ENCODE measurements at regions not wholly inside any gene's neighbourhood (a gene's known extent, or its start where the extent isn't known, plus 50 kb on each side); places are given as distances from the start of the nearest gene placed in this dataset.

- H3K27ac ChIP-seq (ENCODE audit: low read length, poor library complexity, severe bottlenecking): no peak overlapping the region
- H3K9me3 ChIP-seq (ENCODE audit: control insufficient read depth, low read length): peaks cover 37% of the 10 kb centered on the region
- H3K23ac ChIP-seq (ENCODE audit: low read length in 2 of 2): no peak overlapping the region
- no peaks in the 10 kb centered on the region for H3K4me1 ChIP-seq (ENCODE audit: control insufficient read depth, insufficient read depth, low read depth, low read length)
- H3K9ac ChIP-seq (ENCODE audit: low read length): no peak overlapping the region
- H2BK120ac ChIP-seq (ENCODE audit: low read depth, low read length): no peak overlapping the region
- H4K8ac ChIP-seq (ENCODE audit: low read length): no peak overlapping the region
- no peaks in the 10 kb centered on the region for H3K27me3 ChIP-seq (ENCODE audit: control insufficient read depth in 1 of 2, insufficient read depth in 1 of 2, low read length in 2 of 2)
- H2BK12ac ChIP-seq (ENCODE audit: low read length in 2 of 2): no peak overlapping the region
- no peak overlapping the region for H3K4me2 ChIP-seq (ENCODE audit: low read length, poor library complexity, severe bottlenecking)
- DNase-seq: no peak
- no peak overlapping the region for H3K18ac ChIP-seq (ENCODE audit: low read depth in 1 of 2, low read length in 2 of 2)
- H3K4ac ChIP-seq (ENCODE audit: low read depth in 1 of 2, low read length in 2 of 2): no peak overlapping the region
- no peak overlapping the region for H3K4me3 ChIP-seq (ENCODE audit: insufficient read depth in 1 of 2, low read depth in 1 of 2, low read length in 2 of 2)
- H2AFZ ChIP-seq (ENCODE audit: low read depth, low read length): no peak overlapping the region
- H3K79me1 ChIP-seq (replicated peaks; ENCODE audit: low read length, poor library complexity, severe bottlenecking): no peaks in the 10 kb centered on the region
- no peak overlapping the region for H4K91ac ChIP-seq (ENCODE audit: low read length)
- no peak overlapping the region for H2AK5ac ChIP-seq (ENCODE audit: low read length, severe bottlenecking)
- 70% methylated on average over 3 of the region's 4 CpGs for WGBS
- H3K36me3 ChIP-seq (ENCODE audit: control insufficient read depth in 1 of 2, insufficient read depth in 2 of 2, low read depth in 1 of 2, low read length in 2 of 2): no peaks in the 10 kb centered on the region
- no peak overlapping the region for H2BK5ac ChIP-seq (ENCODE audit: low read depth, low read length, poor library complexity, severe bottlenecking)
- H2BK15ac ChIP-seq (ENCODE audit: low read depth, poor library complexity, severe bottlenecking): no peak overlapping the region
- H3K14ac ChIP-seq (ENCODE audit: low read length in 2 of 2): no peak overlapping the region
Measured at GRCh38 chr1:191398551-191398950, 759.7 kb upstream of the RGS18 start.

GRCh38 chr1:191405417-191405816 is 752.8 kb upstream of the RGS18 start:
- H3K27me3 ChIP-seq (ENCODE audit: control insufficient read depth in 1 of 2, insufficient read depth in 1 of 2, low read length in 2 of 2): no peaks in the 10 kb centered on the region
- H4K8ac ChIP-seq (ENCODE audit: low read length): no peak overlapping the region
- no peak overlapping the region for H3K14ac ChIP-seq (ENCODE audit: low read length in 2 of 2)
- H2BK120ac ChIP-seq (ENCODE audit: low read depth, low read length): no peak overlapping the region
- no peak overlapping the region for H3K18ac ChIP-seq (ENCODE audit: low read depth in 1 of 2, low read length in 2 of 2)
- H2BK15ac ChIP-seq (ENCODE audit: low read depth, poor library complexity, severe bottlenecking): no peak overlapping the region
- H4K91ac ChIP-seq (ENCODE audit: low read length): no peak overlapping the region
- no peak for DNase-seq
- no peak overlapping the region for H3K23ac ChIP-seq (ENCODE audit: low read length in 2 of 2)
- H3K4me1 ChIP-seq (ENCODE audit: control insufficient read depth, insufficient read depth, low read depth, low read length): no peaks in the 10 kb centered on the region
- H3K36me3 ChIP-seq (ENCODE audit: control insufficient read depth in 1 of 2, insufficient read depth in 2 of 2, low read depth in 1 of 2, low read length in 2 of 2): no peaks in the 10 kb centered on the region
- no peak overlapping the region for H3K4me2 ChIP-seq (ENCODE audit: low read length, poor library complexity, severe bottlenecking)
- no peak overlapping the region for H3K4me3 ChIP-seq (ENCODE audit: insufficient read depth in 1 of 2, low read depth in 1 of 2, low read length in 2 of 2)
- no peak overlapping the region for H2BK5ac ChIP-seq (ENCODE audit: low read depth, low read length, poor library complexity, severe bottlenecking)
- no peak overlapping the region for H3K4ac ChIP-seq (ENCODE audit: low read depth in 1 of 2, low read length in 2 of 2)
- no peak overlapping the region for H2AFZ ChIP-seq (ENCODE audit: low read depth, low read length)
- 75% methylated on average over 2 of the region's 3 CpGs for WGBS
- H2AK5ac ChIP-seq (ENCODE audit: low read length, severe bottlenecking): no peak overlapping the region
- no peaks in the 10 kb centered on the region for H3K79me1 ChIP-seq (replicated peaks; ENCODE audit: low read length, poor library complexity, severe bottlenecking)
- no peak overlapping the region for H3K27ac ChIP-seq (ENCODE audit: low read length, poor library complexity, severe bottlenecking)
- H2BK12ac ChIP-seq (ENCODE audit: low read length in 2 of 2): no peak overlapping the region
- H3K9ac ChIP-seq (ENCODE audit: low read length): no peak overlapping the region
- H3K9me3 ChIP-seq (ENCODE audit: control insufficient read depth, low read length): peaks cover 14% of the 10 kb centered on the region

GRCh38 chr1:191414981-191415640 is 743.2 kb upstream of the RGS18 start:
- no peak overlapping the region for H3K9ac ChIP-seq (ENCODE audit: low read length)
- no peaks in the 10 kb centered on the region for H3K79me1 ChIP-seq (replicated peaks; ENCODE audit: low read length, poor library complexity, severe bottlenecking)
- H3K4ac ChIP-seq (ENCODE audit: low read depth in 1 of 2, low read length in 2 of 2): no peak overlapping the region
- 67% methylated on average over 1 of the region's 2 CpGs for WGBS
- no peak overlapping the region for H2BK12ac ChIP-seq (ENCODE audit: low read length in 2 of 2)
- H2BK120ac ChIP-seq (ENCODE audit: low read depth, low read length): no peak overlapping the region
- no peak overlapping the region for H3K23ac ChIP-seq (ENCODE audit: low read length in 2 of 2)
- no peak overlapping the region for H2BK5ac ChIP-seq (ENCODE audit: low read depth, low read length, poor library complexity, severe bottlenecking)
- H4K91ac ChIP-seq (ENCODE audit: low read length): no peak overlapping the region
- H2AFZ ChIP-seq (ENCODE audit: low read depth, low read length): no peak overlapping the region
- H3K14ac ChIP-seq (ENCODE audit: low read length in 2 of 2): no peak overlapping the region
- no peak overlapping the region for H2AK5ac ChIP-seq (ENCODE audit: low read length, severe bottlenecking)
- H3K27ac ChIP-seq (ENCODE audit: low read length, poor library complexity, severe bottlenecking): no peak overlapping the region
- H3K27me3 ChIP-seq (ENCODE audit: control insufficient read depth in 1 of 2, insufficient read depth in 1 of 2, low read length in 2 of 2): no peaks in the 10 kb centered on the region
- H4K8ac ChIP-seq (ENCODE audit: low read length): no peak overlapping the region
- H3K36me3 ChIP-seq (ENCODE audit: control insufficient read depth in 1 of 2, insufficient read depth in 2 of 2, low read depth in 1 of 2, low read length in 2 of 2): no peaks in the 10 kb centered on the region
- no peak overlapping the region for H3K18ac ChIP-seq (ENCODE audit: low read depth in 1 of 2, low read length in 2 of 2)
- no peak overlapping the region for H2BK15ac ChIP-seq (ENCODE audit: low read depth, poor library complexity, severe bottlenecking)
- no peak overlapping the region for H3K4me3 ChIP-seq (ENCODE audit: insufficient read depth in 1 of 2, low read depth in 1 of 2, low read length in 2 of 2)
- H3K9me3 ChIP-seq (ENCODE audit: control insufficient read depth, low read length): peaks cover 4% of the 10 kb centered on the region
- H3K4me1 ChIP-seq (ENCODE audit: control insufficient read depth, insufficient read depth, low read depth, low read length): no peaks in the 10 kb centered on the region
- no peak for DNase-seq
- H3K4me2 ChIP-seq (ENCODE audit: low read length, poor library complexity, severe bottlenecking): no peak overlapping the region

GRCh38 chr1:191419842-191420241 is 738.4 kb upstream of the RGS18 start:
- no peaks in the 10 kb centered on the region for H3K27me3 ChIP-seq (ENCODE audit: control insufficient read depth in 1 of 2, insufficient read depth in 1 of 2, low read length in 2 of 2)
- no peak overlapping the region for H3K18ac ChIP-seq (ENCODE audit: low read depth in 1 of 2, low read length in 2 of 2)
- no peak overlapping the region for H2BK5ac ChIP-seq (ENCODE audit: low read depth, low read length, poor library complexity, severe bottlenecking)
- H3K79me1 ChIP-seq (replicated peaks; ENCODE audit: low read length, poor library complexity, severe bottlenecking): no peaks in the 10 kb centered on the region
- H4K91ac ChIP-seq (ENCODE audit: low read length): no peak overlapping the region
- WGBS: 58% methylated on average over 1 of the region's 1 CpG
- no peak overlapping the region for H2BK12ac ChIP-seq (ENCODE audit: low read length in 2 of 2)
- H2BK120ac ChIP-seq (ENCODE audit: low read depth, low read length): no peak overlapping the region
- H2BK15ac ChIP-seq (ENCODE audit: low read depth, poor library complexity, severe bottlenecking): no peak overlapping the region
- no peak overlapping the region for H2AFZ ChIP-seq (ENCODE audit: low read depth, low read length)
- H3K36me3 ChIP-seq (ENCODE audit: control insufficient read depth in 1 of 2, insufficient read depth in 2 of 2, low read depth in 1 of 2, low read length in 2 of 2): no peaks in the 10 kb centered on the region
- no peak for DNase-seq
- H3K23ac ChIP-seq (ENCODE audit: low read length in 2 of 2): no peak overlapping the region
- no peak overlapping the region for H3K4me3 ChIP-seq (ENCODE audit: insufficient read depth in 1 of 2, low read depth in 1 of 2, low read length in 2 of 2)
- H4K8ac ChIP-seq (ENCODE audit: low read length): no peak overlapping the region
- H3K4ac ChIP-seq (ENCODE audit: low read depth in 1 of 2, low read length in 2 of 2): no peak overlapping the region
- H3K4me2 ChIP-seq (ENCODE audit: low read length, poor library complexity, severe bottlenecking): no peak overlapping the region
- no peak overlapping the region for H2AK5ac ChIP-seq (ENCODE audit: low read length, severe bottlenecking)
- no peak overlapping the region for H3K9ac ChIP-seq (ENCODE audit: low read length)
- no peak overlapping the region for H3K14ac ChIP-seq (ENCODE audit: low read length in 2 of 2)
- peaks cover 4% of the 10 kb centered on the region for H3K9me3 ChIP-seq (ENCODE audit: control insufficient read depth, low read length)
- H3K27ac ChIP-seq (ENCODE audit: low read length, poor library complexity, severe bottlenecking): no peak overlapping the region
- H3K4me1 ChIP-seq (ENCODE audit: control insufficient read depth, insufficient read depth, low read depth, low read length): no peaks in the 10 kb centered on the region

Measured in mesenchymal stem cell (in vitro differentiated cells and primary cell).